Prostate gland (tissue), 2 donors: ENCODE measurements at regions not wholly inside any gene's neighbourhood (a gene's known extent, or its start where the extent isn't known, plus 50 kb on each side); places are given as distances from the start of the nearest gene placed in this dataset.

Source experiments
- POLR2A ChIP-seq: fragments of 450-650 bp; IDR thresholded peaks from one replicate; pipeline ENCODE4 v1.6.1; 2016; ENCODE audit warnings: antibody characterized with exemption, mild to moderate bottlenecking
- TF ChIP-seq, protein P1 (sequence below), 4 experiments: fragments of 200-600 bp in 2 of 4; fragments of 450-650 bp in 2 of 4; sonication (generic) in 2 of 4; IDR thresholded peaks; 1 replicate in 3 of 4; 2 replicates in 1 of 4; pipeline ENCODE4 v1.5.1; 2016 to 2019; ENCODE audit warnings: antibody characterized with exemption in 4 of 4, mild to moderate bottlenecking in 2 of 4, moderate library complexity in 2 of 4

DNA sequence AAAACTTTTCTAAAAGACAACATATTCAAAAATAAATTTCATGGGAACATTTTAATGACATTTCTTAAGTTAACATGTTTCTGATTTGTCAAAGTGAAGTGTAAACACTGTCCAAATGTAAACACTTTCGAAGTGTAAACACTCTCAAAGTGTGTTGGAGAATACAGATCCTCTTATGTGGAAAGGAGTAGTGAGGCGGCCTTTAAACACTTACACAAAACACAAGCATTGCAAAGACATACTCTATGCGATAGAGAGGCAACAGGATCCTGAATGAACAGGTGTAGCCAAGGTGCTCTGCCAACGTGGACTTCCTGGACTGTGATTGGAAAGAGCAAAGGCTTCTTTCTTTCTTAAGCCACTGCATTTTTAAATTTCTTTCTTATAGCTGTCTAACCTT is 62.7 kb upstream of the PGM2 start:
- TF ChIP-seq POLR2A: no peak
- TF ChIP-seq, protein P1, sequence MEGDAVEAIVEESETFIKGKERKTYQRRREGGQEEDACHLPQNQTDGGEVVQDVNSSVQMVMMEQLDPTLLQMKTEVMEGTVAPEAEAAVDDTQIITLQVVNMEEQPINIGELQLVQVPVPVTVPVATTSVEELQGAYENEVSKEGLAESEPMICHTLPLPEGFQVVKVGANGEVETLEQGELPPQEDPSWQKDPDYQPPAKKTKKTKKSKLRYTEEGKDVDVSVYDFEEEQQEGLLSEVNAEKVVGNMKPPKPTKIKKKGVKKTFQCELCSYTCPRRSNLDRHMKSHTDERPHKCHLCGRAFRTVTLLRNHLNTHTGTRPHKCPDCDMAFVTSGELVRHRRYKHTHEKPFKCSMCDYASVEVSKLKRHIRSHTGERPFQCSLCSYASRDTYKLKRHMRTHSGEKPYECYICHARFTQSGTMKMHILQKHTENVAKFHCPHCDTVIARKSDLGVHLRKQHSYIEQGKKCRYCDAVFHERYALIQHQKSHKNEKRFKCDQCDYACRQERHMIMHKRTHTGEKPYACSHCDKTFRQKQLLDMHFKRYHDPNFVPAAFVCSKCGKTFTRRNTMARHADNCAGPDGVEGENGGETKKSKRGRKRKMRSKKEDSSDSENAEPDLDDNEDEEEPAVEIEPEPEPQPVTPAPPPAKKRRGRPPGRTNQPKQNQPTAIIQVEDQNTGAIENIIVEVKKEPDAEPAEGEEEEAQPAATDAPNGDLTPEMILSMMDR (IDR thresholded peaks at IDR 0.05): no peak
